ENCODE measurements at regions not wholly inside any gene's neighbourhood (a gene's known extent, or its start where the extent isn't known, plus 50 kb on each side); places are given as distances from the start of the nearest gene placed in this dataset.
A peak's percentile ranks its signal among the peaks of the same experiment; 100 is the strongest.

DNA sequence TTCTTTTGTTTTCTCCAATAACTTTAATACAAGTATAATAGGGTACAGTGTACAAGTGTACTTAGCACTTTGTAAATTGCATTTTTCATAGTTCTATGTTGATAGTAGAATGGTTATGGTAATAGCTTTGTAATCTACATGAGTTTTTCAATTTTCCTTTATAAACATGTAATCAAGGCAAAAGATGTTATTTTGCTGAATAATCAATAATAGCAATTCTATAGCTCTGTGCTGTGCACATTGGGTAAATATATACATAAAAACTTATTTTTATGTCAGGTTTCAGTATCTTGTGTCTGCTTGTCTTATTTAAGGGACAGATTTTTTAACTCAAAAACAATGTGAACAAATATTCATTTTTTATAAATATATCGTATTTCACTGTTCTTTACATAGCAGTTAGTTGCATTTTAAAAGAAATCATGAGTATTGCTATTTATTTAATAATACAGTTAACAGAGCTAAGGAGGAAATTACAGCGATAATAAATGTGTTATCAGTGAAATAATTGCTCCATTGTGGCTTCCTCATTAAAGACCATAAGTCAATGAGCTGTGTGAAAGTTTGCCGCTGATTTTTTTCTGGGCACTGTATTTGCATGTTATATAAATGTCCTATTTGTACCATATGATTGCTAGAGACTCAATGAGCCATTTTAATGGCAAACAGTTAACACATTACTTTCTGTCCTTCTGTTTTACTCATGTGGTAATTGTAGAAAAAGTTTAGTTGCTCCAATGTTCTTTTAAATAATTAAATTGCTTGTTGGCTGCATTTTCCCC, 214.6 kb upstream of the STAC start:
- TF ChIP-seq, protein P1, sequence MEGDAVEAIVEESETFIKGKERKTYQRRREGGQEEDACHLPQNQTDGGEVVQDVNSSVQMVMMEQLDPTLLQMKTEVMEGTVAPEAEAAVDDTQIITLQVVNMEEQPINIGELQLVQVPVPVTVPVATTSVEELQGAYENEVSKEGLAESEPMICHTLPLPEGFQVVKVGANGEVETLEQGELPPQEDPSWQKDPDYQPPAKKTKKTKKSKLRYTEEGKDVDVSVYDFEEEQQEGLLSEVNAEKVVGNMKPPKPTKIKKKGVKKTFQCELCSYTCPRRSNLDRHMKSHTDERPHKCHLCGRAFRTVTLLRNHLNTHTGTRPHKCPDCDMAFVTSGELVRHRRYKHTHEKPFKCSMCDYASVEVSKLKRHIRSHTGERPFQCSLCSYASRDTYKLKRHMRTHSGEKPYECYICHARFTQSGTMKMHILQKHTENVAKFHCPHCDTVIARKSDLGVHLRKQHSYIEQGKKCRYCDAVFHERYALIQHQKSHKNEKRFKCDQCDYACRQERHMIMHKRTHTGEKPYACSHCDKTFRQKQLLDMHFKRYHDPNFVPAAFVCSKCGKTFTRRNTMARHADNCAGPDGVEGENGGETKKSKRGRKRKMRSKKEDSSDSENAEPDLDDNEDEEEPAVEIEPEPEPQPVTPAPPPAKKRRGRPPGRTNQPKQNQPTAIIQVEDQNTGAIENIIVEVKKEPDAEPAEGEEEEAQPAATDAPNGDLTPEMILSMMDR (IDR thresholded peaks at IDR 0.05; ENCODE audit: low read depth, low read length, missing control alignments): no peak
- H3K4me3 ChIP-seq (replicated peaks; ENCODE audit: low read depth, low read length): no peak overlapping the region

DNA sequence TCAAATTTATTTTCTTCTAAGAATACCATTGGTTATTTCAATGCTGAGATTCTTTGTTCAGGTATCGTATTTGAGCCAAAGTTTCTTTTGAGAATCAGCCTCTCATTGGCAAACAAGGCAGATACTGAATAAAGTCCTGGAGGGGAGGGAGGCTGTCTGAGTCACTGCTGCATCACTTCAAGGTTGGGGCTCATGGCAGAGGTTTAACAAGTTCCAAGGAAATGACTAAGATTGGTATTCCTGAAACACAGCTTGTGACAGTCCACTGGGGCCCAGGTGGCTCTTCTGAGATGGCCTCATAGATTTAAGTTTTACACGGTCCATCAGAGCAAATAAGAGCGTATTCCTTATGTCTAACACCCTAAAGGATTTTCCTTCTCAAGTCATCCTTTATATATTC, 213.8 kb upstream of the STAC start:
- DNase-seq (ENCODE audit: extremely low read depth, low read depth): peak; percentile 53
- no peak overlapping the region for H3K4me3 ChIP-seq (replicated peaks; ENCODE audit: low read depth, low read length)

More for the DNA sequence above, 214.6 kb upstream of the STAC start:
- no peak for DNase-seq (ENCODE audit: extremely low read depth, low read depth)

DNA sequence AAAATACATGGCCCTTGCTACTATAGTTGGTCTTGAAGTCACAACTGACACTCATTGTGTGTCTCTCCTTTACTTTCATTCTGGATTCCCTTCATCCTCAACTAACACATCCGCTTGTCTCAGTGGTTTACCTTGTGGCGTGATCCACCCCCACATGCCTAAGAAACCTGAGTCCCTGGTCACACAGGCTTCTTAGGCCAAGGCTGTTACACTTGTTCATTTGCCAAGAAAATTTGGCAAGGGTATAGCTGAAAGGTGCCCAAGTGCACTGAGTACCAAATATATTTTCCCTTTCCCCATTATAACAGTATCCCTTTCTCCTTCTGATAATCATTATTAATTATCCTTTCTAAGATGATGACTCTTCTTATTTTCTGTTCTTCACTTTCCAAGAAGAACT, 207.6 kb upstream of the STAC start:
- no peak for DNase-seq (ENCODE audit: extremely low read depth, low read depth)
- TF ChIP-seq, protein P1 (IDR thresholded peaks at IDR 0.05; ENCODE audit: low read depth, low read length, missing control alignments): no peak
- H3K4me3 ChIP-seq (replicated peaks; ENCODE audit: low read depth, low read length): no peak overlapping the region

More for the DNA sequence above, 213.8 kb upstream of the STAC start:
- TF ChIP-seq, protein P1 (IDR thresholded peaks at IDR 0.05; ENCODE audit: low read depth, low read length, missing control alignments): no peak

DNA sequence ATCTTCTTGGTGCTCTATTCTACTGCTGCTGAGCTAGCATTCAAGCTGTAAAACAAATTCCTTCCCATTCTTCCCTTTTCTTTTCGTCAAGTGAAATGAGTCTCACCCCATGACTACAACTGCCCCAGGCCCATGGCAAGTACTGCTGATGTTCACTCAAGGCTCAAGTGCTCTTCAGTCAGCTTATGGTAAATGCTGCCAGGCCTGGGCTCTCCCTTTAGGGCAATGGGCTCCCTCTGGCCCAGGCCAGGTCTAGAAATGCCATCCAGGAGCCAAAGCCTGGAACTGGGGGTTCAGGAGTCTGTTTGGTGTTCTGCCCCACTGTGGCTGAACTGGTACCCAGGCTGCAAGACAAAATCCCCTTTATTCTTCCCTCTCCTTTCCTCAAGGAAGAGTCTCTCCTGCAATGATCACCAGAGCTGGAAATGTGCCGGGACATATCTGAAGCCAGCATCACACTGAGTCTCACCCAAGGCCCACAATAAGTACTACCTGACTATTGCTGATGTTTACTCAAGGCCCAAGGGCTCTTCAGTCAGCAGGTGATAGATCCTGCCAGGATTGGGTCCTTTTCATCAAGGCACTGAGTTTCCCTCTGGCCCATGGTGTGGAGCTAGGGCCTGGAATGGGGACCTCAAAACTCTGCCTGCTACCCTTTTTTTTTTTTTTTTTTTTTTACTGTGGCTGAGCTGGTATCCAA, 205.0 kb upstream of the STAC start:
- TF ChIP-seq, protein P1 (IDR thresholded peaks at IDR 0.05; ENCODE audit: low read depth, low read length, missing control alignments): no peak
- no peak for DNase-seq (ENCODE audit: extremely low read depth, low read depth)
- H3K4me3 ChIP-seq (replicated peaks; ENCODE audit: low read depth, low read length): no peak overlapping the region

DNA sequence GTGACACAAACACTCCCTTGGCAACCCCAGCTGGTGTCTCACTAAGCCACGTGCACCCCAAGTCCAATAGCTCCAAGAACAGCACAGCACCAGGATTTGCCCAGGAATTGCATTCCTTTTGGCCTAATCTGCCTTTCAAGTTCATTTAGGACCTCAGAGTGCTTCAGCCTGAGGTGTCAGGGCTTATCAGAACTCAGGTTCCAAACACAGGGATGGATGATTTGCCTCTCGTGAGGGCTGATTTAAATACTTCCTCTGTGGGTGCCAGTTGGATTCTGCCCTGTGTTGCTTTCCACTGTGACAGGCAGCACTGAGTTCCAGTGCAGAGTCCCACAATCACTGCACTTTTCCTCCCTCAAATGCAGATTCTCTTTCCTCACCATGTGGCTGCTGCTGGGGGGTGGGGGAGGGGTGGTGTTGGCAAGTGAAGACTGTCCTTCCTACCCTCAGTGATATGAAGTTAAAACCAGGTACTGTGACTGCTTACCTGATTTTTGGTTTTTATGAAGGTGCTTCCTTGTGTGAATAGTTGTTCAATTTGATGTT, 204.3 kb upstream of the STAC start:
- TF ChIP-seq, protein P1 (IDR thresholded peaks at IDR 0.05; ENCODE audit: low read depth, low read length, missing control alignments): no peak
- no peak for DNase-seq (ENCODE audit: extremely low read depth, low read depth)
- no peak overlapping the region for H3K4me3 ChIP-seq (replicated peaks; ENCODE audit: low read depth, low read length)

DNA sequence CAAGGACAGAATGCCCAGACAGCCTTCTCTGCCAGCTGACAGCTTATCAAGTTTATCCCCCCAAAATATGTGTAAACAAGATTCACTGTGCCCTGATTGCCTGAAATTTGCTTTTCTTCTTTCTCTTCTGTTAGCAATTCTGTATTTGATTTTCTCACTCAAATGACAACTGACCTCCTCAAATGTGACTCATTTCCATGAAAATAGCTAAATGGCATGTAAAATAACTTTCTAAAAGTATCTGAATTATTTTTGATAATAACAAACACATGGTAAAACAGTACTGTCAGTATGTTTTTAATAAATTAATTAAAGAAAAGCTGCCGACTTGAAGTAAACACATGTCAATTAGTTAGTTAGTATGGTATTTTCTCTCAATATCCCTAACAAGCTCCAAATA, 202.3 kb upstream of the STAC start:
- no peak overlapping the region for H3K4me3 ChIP-seq (replicated peaks; ENCODE audit: low read depth, low read length)
- no peak for DNase-seq (ENCODE audit: extremely low read depth, low read depth)
- TF ChIP-seq, protein P1 (IDR thresholded peaks at IDR 0.05; ENCODE audit: low read depth, low read length, missing control alignments): no peak

Data from HFF-Myc (cell line).